ENCODE measurements at regions not wholly inside any gene's neighbourhood (a gene's known extent, or its start where the extent isn't known, plus 50 kb on each side); places are given as distances from the start of the nearest gene placed in this dataset.

GRCh38 chr6:133764008-133764753 is 124.7 kb upstream of the TCF21 start:
- TF ChIP-seq CTCF (IDR thresholded peaks at IDR 0.05): no peak
- TF ChIP-seq POLR2A (IDR thresholded peaks at IDR 0.05): no peak

Measured in adrenal gland (tissue), 5 donors.